Activated T-helper 9 cell treated with anti-CD3 and anti-CD28 coated beads, Interleukin-2, amount 50 U/mL, for 16 hours (primary cell): ENCODE measurements at regions not wholly inside any gene's neighbourhood (a gene's known extent, or its start where the extent isn't known, plus 50 kb on each side); places are given as distances from the start of the nearest gene placed in this dataset.

Experiments used
- DNase-seq: peaks from one replicate; pipeline ENCODE4 v3.0.0-alpha.2; 2020; ENCODE audit warnings: low read depth

- no peak for DNase-seq
Observed at GRCh38 chr6:170113141-170113540, 177.7 kb downstream of the DLL1 start.

GRCh38 chr6:170112583-170112860, 178.4 kb downstream of the DLL1 start:
- DNase-seq = no peak

GRCh38 chr6:170111816-170112582, 178.9 kb downstream of the DLL1 start:
- no peak for DNase-seq

GRCh38 chr6:170111141-170111664, 179.7 kb downstream of the DLL1 start:
- no peak for DNase-seq

GRCh38 chr6:170110201-170111140, 180.4 kb downstream of the DLL1 start:
- no peak for DNase-seq

- no peak for DNase-seq
Observed at GRCh38 chr6:170108890-170109587, 181.8 kb downstream of the DLL1 start.

GRCh38 chr6:170108456-170108855, 182.4 kb downstream of the DLL1 start:
- no peak for DNase-seq

GRCh38 chr6:170107606-170108222, 183.2 kb downstream of the DLL1 start:
- DNase-seq = no peak

GRCh38 chr6:170106906-170107525, 183.9 kb downstream of the DLL1 start:
- DNase-seq = no peak

- DNase-seq = no peak
Observed at GRCh38 chr6:170102582-170103481, 188.0 kb downstream of the DLL1 start.

GRCh38 chr6:170102038-170102437, 188.8 kb downstream of the DLL1 start:
- DNase-seq = no peak

- DNase-seq = no peak
Observed at GRCh38 chr6:170101281-170102035, 189.4 kb downstream of the DLL1 start.

GRCh38 chr6:170100046-170100445, 190.8 kb downstream of the DLL1 start:
- no peak for DNase-seq

- no peak for DNase-seq
Observed at GRCh38 chr6:170099387-170099786, 191.5 kb downstream of the DLL1 start.

GRCh38 chr6:170098428-170099170, 192.3 kb downstream of the DLL1 start:
- no peak for DNase-seq

- no peak for DNase-seq
Observed at GRCh38 chr6:170097505-170098427, 193.1 kb downstream of the DLL1 start.

- DNase-seq = no peak
Observed at GRCh38 chr6:170096803-170097504, 193.9 kb downstream of the DLL1 start.
